Stomach (tissue), 8 donors: ENCODE measurements at regions not wholly inside any gene's neighbourhood (a gene's known extent, or its start where the extent isn't known, plus 50 kb on each side); places are given as distances from the start of the nearest gene placed in this dataset.
A peak's percentile ranks its signal among the peaks of the same experiment; 100 is the strongest.

Experiments
- DNase-seq, 2 donors: peaks; one replicate each; pipeline versions ENCODE4 v3.0.0 to v3.0.0-alpha.2; 2013 to 2019
- H3K27ac ChIP-seq, 5 donors: fragments of 200-600 bp in 4 of 5; sonication (generic) in 4 of 5; one replicate each; pipeline ENCODE4 v1.5.1; 2013 to 2019; ENCODE audit warnings: mild to moderate bottlenecking in 1 of 5, moderate library complexity in 1 of 5
- H3K27me3 ChIP-seq, 3 donors: fragments of 200-600 bp; sonication (generic); one replicate each; pipeline ENCODE4 v1.5.1; 2017 to 2019; ENCODE audit warnings: mixed run types in 1 of 3
- H3K36me3 ChIP-seq, 4 donors: fragments of 200-600 bp; sonication (generic); 1 replicate in 3 of 4; 2 replicates in 1 of 4; pipeline ENCODE4 v1.5.1; 2016 to 2019
- H3K4me1 ChIP-seq, 4 donors: fragments of 200-600 bp; sonication (generic); one replicate each; pipeline ENCODE4 v1.5.1; 2016 to 2019
- H3K4me3 ChIP-seq, 4 donors: fragments of 200-600 bp; sonication (generic) in 3 of 4; one replicate each; pipeline ENCODE4 v1.5.1; 2016 to 2019; ENCODE audit warnings: mild to moderate bottlenecking in 1 of 4
- H3K9me3 ChIP-seq, 4 donors: fragments of 200-600 bp; sonication (generic); one replicate each; pipeline ENCODE4 v1.5.1; 2016 to 2019
- EP300 ChIP-seq: sonication (generic); formaldehyde crosslinking; IDR thresholded peaks from one replicate; pipeline ENCODE4 v1.6.1; 2017; ENCODE audit warnings: antibody characterized with exemption
- POLR2A ChIP-seq, 4 donors: fragments of 450-650 bp; IDR thresholded peaks; one replicate each; pipeline ENCODE4 v1.6.1; 2016; ENCODE audit warnings: antibody characterized with exemption in 4 of 4, control low read depth in 2 of 4, mild to moderate bottlenecking in 1 of 4, moderate library complexity in 1 of 4
- POLR2AphosphoS5 ChIP-seq, 3 donors: sonication (generic); formaldehyde crosslinking; IDR thresholded peaks; one replicate each; pipeline ENCODE4 v1.6.1; 2016; ENCODE audit warnings: antibody characterized with exemption in 3 of 3
- WGBS, 5 donors: extraction: QIAGEN DNeasy Blood & Tissue Kit in 3 of 5; methylation state at CpG; one replicate each; pipeline versions ENCODE4 v1.1.5 to v1.1.7; 2013 to 2018; 5-methylcytosine and 5-hydroxymethylcytosine counted together
- intact Hi-C: fragments of 100-400 bp; cut with DNase I; formaldehyde crosslinking; loops from one replicate; pipeline ENCODE4 v1.15.1; 2023; ENCODE audit warnings: low total_unique reads
- TF ChIP-seq, protein P1 (sequence below), 7 experiments: fragments of 450-650 bp in 4 of 7; fragments of 200-600 bp in 3 of 7; sonication (generic) in 3 of 7; IDR thresholded peaks; one replicate each; pipeline ENCODE4 v1.5.1; 2016 to 2019; ENCODE audit warnings: antibody characterized with exemption in 7 of 7, control low read depth in 2 of 7, mild to moderate bottlenecking in 1 of 7
- donor health status: healthy with polysubstance abuse.
- donor health status: Bipolar disorder and iron deficiency.
- donor health status: healthy.

- H3K27ac ChIP-seq = no peak overlapping the region
- no peaks in the 10 kb centered on the region for H3K9me3 ChIP-seq
- H3K36me3 ChIP-seq = no peaks in the 10 kb centered on the region
- intact Hi-C loops = no loop called here
- WGBS, 5 donors = 72 to 86% (median 74%) methylated on average over 4 of the region's 4 CpGs
- DNase-seq = no peak
- TF ChIP-seq, protein P1, sequence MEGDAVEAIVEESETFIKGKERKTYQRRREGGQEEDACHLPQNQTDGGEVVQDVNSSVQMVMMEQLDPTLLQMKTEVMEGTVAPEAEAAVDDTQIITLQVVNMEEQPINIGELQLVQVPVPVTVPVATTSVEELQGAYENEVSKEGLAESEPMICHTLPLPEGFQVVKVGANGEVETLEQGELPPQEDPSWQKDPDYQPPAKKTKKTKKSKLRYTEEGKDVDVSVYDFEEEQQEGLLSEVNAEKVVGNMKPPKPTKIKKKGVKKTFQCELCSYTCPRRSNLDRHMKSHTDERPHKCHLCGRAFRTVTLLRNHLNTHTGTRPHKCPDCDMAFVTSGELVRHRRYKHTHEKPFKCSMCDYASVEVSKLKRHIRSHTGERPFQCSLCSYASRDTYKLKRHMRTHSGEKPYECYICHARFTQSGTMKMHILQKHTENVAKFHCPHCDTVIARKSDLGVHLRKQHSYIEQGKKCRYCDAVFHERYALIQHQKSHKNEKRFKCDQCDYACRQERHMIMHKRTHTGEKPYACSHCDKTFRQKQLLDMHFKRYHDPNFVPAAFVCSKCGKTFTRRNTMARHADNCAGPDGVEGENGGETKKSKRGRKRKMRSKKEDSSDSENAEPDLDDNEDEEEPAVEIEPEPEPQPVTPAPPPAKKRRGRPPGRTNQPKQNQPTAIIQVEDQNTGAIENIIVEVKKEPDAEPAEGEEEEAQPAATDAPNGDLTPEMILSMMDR (IDR thresholded peaks at IDR 0.05) = no peak
- no peak for TF ChIP-seq POLR2A (IDR thresholded peaks at IDR 0.05)
- TF ChIP-seq EP300 = no peak
- no peak for TF ChIP-seq POLR2AphosphoS5 (IDR thresholded peaks at IDR 0.05)
- no peak overlapping the region for H3K4me3 ChIP-seq
- H3K4me1 ChIP-seq = peaks cover 0 to 10% (median 0%) of the 10 kb centered on the region in 4 donors
- H3K27me3 ChIP-seq = no peaks in the 10 kb centered on the region
Observed at GRCh38 chr3:187966096-187966495, 187.9 kb upstream of the LPP start.

DNA sequence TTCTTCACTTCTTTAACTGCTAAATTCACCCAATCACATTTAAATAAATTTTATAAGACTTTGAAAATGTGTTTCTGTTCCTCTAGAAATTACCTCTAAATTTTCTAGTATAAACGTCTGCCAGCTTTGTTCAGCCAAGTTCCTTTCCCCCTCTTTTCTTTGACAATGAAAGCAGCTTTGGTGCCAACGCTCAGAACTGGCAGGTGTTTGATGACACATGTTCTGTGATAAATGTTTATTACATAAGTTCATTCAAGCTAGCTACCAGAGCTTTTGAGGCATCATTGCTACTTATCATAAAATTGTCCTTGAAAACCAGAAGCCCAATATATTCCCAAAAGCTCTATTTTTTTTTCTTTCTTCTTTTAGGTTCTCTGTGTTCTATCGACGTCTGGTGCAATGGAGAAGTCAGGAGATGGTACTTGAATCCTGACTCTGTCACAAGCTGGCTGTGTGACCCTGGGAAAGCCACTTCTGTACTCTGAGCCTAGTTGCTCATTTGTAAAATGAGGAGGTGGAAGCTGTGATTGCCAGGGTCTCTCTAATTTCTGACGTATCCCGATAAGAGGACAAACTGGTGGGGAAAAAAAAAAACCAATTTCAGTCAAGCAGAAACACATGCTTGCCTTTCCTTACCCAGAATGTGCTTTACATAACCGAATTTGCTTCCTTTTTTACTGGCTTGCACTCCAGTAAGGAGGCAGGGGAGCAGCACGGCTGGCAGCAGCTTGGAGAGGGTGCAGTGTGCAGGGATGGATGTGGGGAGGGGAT is 187.1 kb upstream of the LPP start:
- DNase-seq = no peak
- no peak overlapping the region for H3K4me3 ChIP-seq
- no peak for TF ChIP-seq POLR2A (IDR thresholded peaks at IDR 0.05)
- no peak for TF ChIP-seq EP300
- TF ChIP-seq, protein P1 (IDR thresholded peaks at IDR 0.05) = no peak
- TF ChIP-seq POLR2AphosphoS5 (IDR thresholded peaks at IDR 0.05) = no peak
- no peaks in the 10 kb centered on the region for H3K27me3 ChIP-seq
- WGBS, 5 donors = 65 to 76% (median 69%) methylated on average over 8 of the region's 8 CpGs
- no peak overlapping the region for H3K27ac ChIP-seq
- intact Hi-C loops = no loop called here
- H3K9me3 ChIP-seq = no peaks in the 10 kb centered on the region
- peaks cover 0 to 10% (median 0%) of the 10 kb centered on the region in 4 donors for H3K4me1 ChIP-seq
- H3K36me3 ChIP-seq = no peaks in the 10 kb centered on the region

- DNase-seq = no peak
- H3K36me3 ChIP-seq = no peaks in the 10 kb centered on the region
- intact Hi-C loops = no loop called here
- TF ChIP-seq POLR2A (IDR thresholded peaks at IDR 0.05) (no peak), EP300 (no peak), POLR2AphosphoS5 (IDR thresholded peaks at IDR 0.05) (no peak)
- TF ChIP-seq, protein P1 (IDR thresholded peaks at IDR 0.05) = no peak
- whole genome bisulfite sequencing, 5 donors = 65 to 79% (median 75%) methylated on average over 5 of the region's 5 CpGs
- H3K4me1 ChIP-seq = peaks cover 0 to 10% (median 0%) of the 10 kb centered on the region in 4 donors
- no peak overlapping the region for H3K4me3 ChIP-seq
- no peaks in the 10 kb centered on the region for H3K27me3 ChIP-seq
- peak overlapping the region in 1 of 5 donors; percentile 35 for H3K27ac ChIP-seq
- H3K9me3 ChIP-seq = no peaks in the 10 kb centered on the region
Observed at GRCh38 chr3:187967993-187968392, 186.0 kb upstream of the LPP start.

GRCh38 chr3:187968883-187969580 is 184.9 kb upstream of the LPP start:
- DNase-seq = no peak
- peak overlapping the region in 1 of 5 donors; percentile 35 for H3K27ac ChIP-seq
- intact Hi-C loops = no loop called here

More at GRCh38 chr3:187968883-187969580, 184.9 kb upstream of the LPP start:
- Histone ChIP-seq H3K36me3 (no peaks in the 10 kb centered on the region), H3K4me3 (no peak overlapping the region), H3K4me1 (peaks cover 0 to 10% (median 0%) of the 10 kb centered on the region in 4 donors), H3K9me3 (no peaks in the 10 kb centered on the region), H3K27me3 (no peaks in the 10 kb centered on the region)
- whole genome bisulfite sequencing, 5 donors = 89 to 100% (median 91%) methylated on average over 2 of the region's 2 CpGs
- TF ChIP-seq, protein P1 (IDR thresholded peaks at IDR 0.05) = no peak
- TF ChIP-seq POLR2AphosphoS5 (IDR thresholded peaks at IDR 0.05) = peak in 2 of 3 donors; percentile 55 to 80
